ELR (cell line): ENCODE measurements at regions not wholly inside any gene's neighbourhood (a gene's known extent, or its start where the extent isn't known, plus 50 kb on each side); places are given as distances from the start of the nearest gene placed in this dataset.

Experiments
- DNase-seq: peaks from one replicate; pipeline ENCODE4 v3.0.0-alpha.2; 2015; ENCODE audit warnings: low read depth

- no peak for DNase-seq
These were observed 561.9 kb upstream of the CAMK1G start for GRCh38 chr1:209021622-209022021.

DNA sequence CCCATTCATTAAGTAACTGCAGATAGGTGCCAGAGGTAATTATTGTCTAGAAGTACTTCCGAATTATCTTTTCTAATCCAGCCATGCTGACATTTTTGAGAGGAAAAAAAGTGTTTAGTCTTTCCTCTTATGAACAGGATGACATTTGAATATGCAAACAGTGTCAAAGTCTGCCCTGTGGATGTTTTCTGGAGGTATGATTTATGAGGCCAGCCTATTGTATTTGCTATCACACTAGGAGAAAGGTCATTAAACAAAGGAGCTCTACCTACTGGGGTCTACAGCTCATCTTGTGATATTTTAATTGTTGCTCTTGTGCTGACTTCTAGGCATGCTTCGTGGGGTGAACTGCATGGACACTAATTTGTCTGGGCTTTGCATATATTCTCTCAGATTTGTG lies 559.7 kb upstream of the CAMK1G start:
- no peak for DNase-seq

GRCh38 chr1:209029737-209030136 lies 553.8 kb upstream of the CAMK1G start:
- DNase-seq, result peak; percentile 25

- DNase-seq, result no peak
These were observed 552.9 kb upstream of the CAMK1G start for GRCh38 chr1:209030454-209031167.

DNA sequence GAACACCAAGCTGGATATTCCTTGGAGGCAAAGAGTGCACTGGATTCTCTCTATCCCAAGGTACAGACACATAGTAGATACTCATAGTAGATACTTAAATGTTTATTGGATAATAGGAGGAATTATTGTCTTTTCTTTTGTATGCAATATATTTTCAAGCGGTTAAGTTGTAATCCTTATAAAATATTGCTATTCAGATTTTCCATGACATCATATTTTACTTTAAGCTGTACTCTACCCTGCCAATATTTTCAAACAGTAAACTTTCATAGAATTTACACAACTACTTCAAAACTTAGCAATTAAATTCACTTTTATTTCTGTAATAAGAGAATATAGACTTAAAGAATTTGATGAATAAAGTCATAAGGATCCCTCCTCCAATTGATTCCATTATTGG lies 546.5 kb upstream of the CAMK1G start:
- no peak for DNase-seq

- peak; percentile 3 for DNase-seq
These were observed 545.2 kb upstream of the CAMK1G start for GRCh38 chr1:209038316-209038715.

- DNase-seq, result peak; percentile 25
These were observed 544.8 kb upstream of the CAMK1G start for GRCh38 chr1:209038735-209039134.

DNA sequence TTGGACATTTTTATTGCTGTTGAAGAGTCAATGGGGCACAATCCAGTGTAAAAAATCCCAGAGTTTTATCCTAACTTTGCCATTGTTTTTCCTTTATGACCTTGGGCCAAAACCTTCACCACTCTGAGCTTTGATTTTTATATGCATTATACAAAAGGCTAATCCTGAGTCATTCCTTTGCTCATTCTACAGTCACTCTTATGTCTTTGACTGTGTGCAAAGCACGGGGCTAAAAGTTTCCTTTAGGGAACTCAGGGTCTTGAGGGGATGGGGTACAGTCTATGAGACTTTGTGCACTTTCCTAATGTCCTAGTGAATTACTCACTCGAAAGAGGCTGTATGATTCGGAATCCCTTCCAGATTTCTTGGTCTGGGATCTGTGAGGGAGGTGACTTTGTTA lies 543.2 kb upstream of the CAMK1G start:
- peak; percentile 70 for DNase-seq

DNA sequence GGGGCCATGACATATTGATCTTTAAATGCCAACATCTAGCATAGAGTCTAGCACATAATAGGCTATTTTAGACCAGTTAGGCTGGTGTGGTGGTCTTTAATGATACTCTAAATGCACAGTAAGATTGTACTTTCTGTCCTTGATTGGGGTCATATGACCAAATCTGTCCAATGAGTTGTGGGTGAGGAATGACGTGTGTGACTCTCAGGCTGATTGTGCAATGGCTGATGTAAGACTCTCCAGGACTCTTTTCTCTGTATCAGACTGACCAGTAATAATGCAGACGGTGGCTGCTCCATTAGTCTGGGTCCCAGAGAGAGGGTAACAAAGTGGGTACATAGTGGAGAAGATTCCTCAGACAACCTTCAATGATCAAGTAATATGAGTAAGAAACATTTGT lies 541.6 kb upstream of the CAMK1G start:
- DNase-seq, result peak; percentile 24

DNA sequence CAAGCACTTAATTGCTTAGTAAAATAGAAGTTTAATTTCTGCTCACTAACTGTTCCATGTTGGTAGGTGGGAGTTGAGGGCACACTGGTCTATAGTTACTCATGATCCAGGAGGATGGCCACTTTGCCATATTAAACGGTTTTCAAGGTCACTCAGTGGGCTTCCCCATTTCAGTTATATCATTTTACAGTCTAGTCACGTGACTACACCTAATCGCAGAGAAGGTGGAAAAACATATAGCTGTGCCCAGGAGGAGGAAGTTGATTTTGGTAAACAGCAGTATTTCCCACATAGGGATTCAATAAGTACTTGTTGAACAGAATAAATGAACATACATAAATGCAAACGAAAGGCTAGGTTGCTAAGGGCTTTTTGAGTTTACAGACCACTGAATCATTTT lies 541.1 kb upstream of the CAMK1G start:
- no peak for DNase-seq

DNA sequence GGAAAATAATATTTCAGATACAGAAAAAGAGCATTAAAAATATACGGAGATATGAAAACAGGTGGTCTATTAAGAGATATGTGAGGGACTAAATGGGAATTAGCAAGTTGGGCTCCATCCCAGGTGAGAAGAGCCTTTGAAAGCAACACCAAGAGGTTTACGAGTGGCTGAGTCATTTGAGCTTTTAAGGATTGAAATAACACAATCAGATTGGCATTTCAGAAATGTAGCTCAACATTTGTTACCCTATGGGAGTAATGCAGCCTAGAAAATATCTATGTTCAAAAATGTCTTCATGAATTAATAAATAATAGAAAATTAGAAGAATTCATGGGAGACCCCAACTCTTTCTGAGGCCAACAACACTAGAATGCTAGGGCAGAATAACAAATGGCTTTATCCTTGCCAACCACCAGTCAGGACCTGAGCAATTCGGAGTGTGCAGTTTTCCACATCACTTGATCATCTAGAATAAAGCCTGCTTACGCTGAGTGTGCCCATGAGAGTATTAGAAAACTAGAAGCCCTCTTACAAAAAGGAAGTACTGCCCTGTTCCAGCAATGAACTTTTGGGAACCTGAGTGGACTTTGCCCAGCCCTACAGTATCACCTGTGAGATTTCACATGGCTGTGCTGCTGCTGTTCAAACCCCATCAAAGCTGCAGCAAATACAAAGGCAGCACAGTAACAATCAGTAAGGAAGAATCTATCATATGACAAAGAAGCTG lies 538.0 kb upstream of the CAMK1G start:
- peak; percentile 58 for DNase-seq

DNA sequence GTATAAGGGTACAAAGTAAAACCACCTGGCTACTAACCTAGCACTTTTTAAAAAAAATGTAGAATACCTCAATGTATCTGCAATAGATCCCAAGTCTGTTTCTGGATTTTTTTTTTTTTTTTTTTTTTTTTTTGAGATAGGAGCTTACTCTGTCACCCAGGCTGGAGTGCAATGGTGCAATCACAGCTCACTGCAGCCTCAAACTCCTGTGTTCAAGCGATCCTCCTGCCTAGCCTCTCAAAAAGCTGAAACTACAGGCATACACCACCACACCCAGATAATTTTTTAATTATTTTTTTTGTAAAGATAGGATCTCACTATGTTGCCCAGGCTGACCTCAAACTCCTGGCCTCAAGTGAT lies 537.5 kb upstream of the CAMK1G start:
- DNase-seq, result no peak

- no peak for DNase-seq
These were observed 536.6 kb upstream of the CAMK1G start for GRCh38 chr1:209046935-209047334.

GRCh38 chr1:209048941-209049669 lies 534.4 kb upstream of the CAMK1G start:
- DNase-seq, result peak; percentile 61

DNA sequence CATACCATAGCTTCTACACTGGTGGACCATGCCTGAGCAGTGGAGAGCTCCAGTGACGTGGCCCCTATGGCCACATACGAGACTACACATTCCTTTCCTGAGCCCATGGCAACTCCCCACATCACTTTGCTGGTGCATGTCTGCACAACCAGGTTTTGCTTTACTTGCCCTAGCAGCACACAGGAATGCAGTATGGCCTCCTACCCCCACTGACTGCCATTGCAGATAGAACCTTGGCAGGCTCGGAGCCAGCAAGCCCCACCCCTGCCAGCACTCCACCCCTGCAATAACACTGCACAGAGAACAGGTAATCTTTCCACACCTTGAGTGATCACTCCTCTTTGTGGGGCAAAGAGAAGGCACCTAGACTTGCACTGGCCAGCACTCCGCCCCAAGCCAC lies 531.9 kb upstream of the CAMK1G start:
- no peak for DNase-seq

DNA sequence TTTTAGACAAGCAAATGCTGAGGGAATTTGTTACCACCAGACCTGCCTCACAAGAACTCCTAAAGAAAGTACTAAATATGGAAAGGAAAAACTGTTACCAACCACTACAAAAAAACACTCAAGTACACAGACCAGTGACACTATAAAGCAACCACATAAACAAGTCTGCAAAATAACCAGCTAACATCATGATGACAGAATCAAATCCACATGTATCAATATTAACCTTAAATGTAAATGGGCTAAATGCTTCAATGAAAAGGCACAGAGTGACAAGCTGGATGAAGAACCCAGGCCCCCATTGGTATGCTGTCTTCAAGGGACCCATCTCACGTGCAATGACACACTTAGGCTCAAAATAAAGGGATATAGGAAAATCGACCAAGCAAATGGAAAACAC lies 529.9 kb upstream of the CAMK1G start:
- no peak for DNase-seq

DNA sequence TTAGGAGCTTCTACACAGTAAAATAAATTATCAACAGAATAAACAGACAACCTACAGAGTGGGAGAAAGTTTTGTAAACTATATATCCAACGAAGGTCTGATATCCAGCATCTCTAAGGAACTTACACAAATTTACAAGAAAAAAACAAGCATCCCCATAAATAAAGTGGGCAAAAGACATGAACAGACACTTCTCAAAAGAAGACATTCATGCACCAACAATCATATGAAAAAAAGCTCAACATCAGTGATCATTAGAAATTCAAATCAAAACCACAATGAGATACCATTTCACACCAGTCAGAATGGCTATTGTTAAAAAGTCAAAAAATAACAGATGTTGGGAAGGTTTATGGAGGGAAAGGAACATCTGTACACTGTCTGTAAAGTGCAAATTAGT lies 526.4 kb upstream of the CAMK1G start:
- DNase-seq, result no peak

- no peak for DNase-seq
These were observed 525.6 kb upstream of the CAMK1G start for GRCh38 chr1:209057901-209058300.

DNA sequence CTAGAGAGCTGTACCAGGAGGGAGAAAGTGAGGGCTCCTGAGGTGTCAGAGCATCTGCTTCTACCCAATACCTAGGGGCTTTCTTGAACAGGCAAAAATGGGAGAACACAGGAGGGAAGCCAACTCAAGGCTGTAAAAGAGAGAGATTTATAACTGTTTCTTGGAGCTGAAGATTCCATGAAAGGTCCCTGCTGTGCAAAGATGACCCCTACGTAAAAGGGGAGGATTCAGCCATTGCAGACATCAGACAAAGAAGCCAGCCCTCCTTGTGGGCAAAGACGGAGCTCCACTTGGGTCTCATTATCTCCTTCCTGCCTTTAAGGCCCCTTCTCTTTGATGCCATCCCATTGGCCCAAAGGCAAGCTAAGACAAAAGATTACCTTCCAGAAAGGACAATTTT lies 524.1 kb upstream of the CAMK1G start:
- no peak for DNase-seq

- no peak for DNase-seq
These were observed 523.5 kb upstream of the CAMK1G start for GRCh38 chr1:209059981-209060380.

DNA sequence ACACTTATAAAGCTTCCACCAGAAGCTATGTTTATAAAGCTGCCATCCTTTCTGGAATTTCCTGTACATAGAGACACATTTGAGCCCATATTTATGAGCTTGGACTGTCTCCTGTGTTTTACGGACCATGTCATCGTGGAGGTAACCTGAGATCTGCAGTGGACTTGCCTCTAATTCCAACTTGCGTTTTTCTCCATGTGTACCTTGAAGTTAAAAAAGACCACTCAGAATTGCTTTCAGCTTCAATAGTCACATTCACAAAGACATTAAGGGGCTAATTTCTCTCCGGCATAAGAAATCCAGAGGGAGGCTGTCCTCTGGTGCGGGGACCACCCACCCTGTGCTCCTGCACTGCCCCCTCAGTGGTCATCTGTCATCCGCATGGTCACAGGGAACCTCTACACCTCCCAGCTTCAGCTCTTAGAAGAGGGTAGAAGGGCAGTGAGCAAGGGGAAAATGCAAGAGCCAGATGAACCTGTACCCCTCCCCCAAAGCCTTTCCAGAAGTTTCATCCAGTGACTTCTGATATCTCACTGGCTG lies 521.4 kb upstream of the CAMK1G start:
- DNase-seq, result no peak

GRCh38 chr1:209062863-209063262 lies 520.7 kb upstream of the CAMK1G start:
- DNase-seq, result no peak
